GM12801 (cell line): ENCODE measurements at regions not wholly inside any gene's neighbourhood (a gene's known extent, or its start where the extent isn't known, plus 50 kb on each side); places are given as distances from the start of the nearest gene placed in this dataset.

Source experiments
- TF ChIP-seq, protein P1 (sequence below): IDR thresholded peaks from one replicate; pipeline ENCODE4 v1.5.1; 2011; ENCODE audit warnings: control low read depth; ENCODE audit not compliant: insufficient read length; ENCODE audit errors: extremely low read depth

DNA sequence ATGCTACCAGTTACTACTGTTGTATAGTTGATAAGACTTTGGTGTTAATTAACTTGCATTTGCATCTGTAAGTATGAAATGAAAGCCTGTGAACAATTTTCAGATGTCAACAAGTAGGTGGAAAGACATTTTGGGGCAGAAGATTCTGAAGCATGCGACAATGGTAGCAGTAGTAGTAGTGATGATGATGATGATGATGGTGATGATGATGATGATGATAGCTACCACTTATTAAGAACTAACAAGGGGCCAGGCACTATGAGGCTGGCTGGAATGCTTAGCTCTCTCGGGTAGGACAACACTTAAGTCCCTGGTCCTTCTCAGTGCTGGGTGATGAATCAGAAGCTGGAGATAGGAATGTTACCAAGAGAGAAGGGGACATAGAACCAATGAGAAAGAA is 333.4 kb upstream of the IL12A start:
- TF ChIP-seq, protein P1, sequence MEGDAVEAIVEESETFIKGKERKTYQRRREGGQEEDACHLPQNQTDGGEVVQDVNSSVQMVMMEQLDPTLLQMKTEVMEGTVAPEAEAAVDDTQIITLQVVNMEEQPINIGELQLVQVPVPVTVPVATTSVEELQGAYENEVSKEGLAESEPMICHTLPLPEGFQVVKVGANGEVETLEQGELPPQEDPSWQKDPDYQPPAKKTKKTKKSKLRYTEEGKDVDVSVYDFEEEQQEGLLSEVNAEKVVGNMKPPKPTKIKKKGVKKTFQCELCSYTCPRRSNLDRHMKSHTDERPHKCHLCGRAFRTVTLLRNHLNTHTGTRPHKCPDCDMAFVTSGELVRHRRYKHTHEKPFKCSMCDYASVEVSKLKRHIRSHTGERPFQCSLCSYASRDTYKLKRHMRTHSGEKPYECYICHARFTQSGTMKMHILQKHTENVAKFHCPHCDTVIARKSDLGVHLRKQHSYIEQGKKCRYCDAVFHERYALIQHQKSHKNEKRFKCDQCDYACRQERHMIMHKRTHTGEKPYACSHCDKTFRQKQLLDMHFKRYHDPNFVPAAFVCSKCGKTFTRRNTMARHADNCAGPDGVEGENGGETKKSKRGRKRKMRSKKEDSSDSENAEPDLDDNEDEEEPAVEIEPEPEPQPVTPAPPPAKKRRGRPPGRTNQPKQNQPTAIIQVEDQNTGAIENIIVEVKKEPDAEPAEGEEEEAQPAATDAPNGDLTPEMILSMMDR = no peak

DNA sequence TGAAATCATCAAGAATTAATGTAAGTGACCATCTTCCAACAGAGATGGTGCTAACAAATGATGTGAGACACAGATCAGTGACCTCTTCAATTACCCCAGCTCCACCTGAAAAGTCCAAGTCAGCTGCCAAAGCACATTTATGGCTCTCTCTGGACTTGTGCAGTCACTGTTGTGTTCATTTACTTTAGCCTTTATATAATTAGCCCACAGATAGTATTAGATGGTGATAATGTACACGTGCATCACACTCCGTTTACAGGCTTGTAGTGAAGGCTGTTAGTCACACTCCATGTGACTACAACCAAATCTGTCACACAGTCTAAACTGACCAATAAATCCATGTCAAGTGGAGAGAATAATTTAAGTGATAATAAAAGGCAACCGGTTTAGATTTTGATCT is 331.5 kb upstream of the IL12A start:
- TF ChIP-seq, protein P1 = no peak

DNA sequence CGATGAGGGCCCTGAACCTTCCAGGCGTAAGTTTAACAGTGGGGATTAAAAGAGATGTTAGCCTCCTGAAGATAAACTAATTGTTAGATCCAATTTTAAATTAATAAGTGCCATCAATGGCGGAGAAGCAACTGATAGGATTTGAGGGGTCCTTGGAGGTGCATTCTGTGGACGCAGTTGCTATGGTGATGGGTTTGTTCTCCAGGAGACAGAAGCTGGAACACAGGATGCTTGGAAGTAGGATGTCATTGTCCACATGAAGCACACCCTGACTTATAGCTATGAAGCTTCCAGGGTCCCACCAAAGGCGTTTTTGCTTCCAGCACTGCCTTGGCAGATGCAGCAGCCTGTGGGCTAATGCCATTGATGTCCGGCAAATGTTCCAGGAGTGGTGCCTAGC is 331.0 kb upstream of the IL12A start:
- TF ChIP-seq, protein P1 = no peak

GRCh38 chr3:159660326-159660725 is 328.3 kb upstream of the IL12A start:
- TF ChIP-seq, protein P1 = no peak

DNA sequence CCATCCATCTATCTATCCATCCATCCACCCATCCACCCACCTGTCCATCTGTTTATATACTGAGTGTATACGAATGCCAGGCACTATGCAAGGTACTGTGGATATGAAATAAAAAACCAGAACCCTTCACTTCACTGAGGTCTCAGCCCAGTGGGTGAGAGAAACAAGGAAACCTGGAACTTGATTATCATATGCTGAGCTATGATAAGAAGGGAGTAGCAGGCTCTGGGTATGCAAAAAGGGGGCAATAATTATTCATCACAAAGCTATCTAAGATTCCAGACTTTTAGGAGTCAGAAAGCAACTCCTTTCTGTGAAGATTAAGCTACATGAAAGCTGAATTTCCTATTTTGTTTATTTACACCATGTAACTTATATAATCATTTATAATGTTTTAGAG is 327.7 kb upstream of the IL12A start:
- TF ChIP-seq, protein P1 = no peak

GRCh38 chr3:159662549-159662948 is 326.1 kb upstream of the IL12A start:
- TF ChIP-seq, protein P1 = no peak

DNA sequence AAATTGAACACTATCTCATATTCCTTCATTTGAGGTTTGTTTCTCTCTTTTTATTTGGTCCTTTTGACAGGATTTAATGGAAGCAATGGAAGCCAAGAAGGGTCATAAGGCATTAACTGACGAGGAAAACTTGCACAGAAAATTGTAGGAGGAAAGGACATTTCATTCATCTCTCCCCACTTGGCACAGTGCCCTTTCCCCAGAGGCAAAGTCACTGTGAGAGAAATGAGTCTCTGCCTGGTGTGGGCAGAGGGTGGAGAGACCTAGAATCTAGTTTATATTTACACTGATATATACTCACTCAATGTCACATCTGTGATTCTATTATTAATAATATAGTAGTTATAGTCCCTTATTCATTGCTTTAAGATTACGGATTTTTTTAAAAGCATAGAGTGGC is 324.6 kb upstream of the IL12A start:
- TF ChIP-seq, protein P1 = no peak

- TF ChIP-seq, protein P1 = no peak
Measured at GRCh38 chr3:159664653-159665052, 324.0 kb upstream of the IL12A start.
